Activated naive CD8-positive, alpha-beta T cell treated with anti-CD3 and anti-CD28 coated beads, Interleukin-2, amount 50 U/mL, for 16 hours (primary cell): ENCODE measurements at regions not wholly inside any gene's neighbourhood (a gene's known extent, or its start where the extent isn't known, plus 50 kb on each side); places are given as distances from the start of the nearest gene placed in this dataset.

Experiments used
- DNase-seq: peaks from one replicate; pipeline ENCODE4 v3.0.0-alpha.2; 2020; ENCODE audit warnings: low read depth, low spot score

DNA sequence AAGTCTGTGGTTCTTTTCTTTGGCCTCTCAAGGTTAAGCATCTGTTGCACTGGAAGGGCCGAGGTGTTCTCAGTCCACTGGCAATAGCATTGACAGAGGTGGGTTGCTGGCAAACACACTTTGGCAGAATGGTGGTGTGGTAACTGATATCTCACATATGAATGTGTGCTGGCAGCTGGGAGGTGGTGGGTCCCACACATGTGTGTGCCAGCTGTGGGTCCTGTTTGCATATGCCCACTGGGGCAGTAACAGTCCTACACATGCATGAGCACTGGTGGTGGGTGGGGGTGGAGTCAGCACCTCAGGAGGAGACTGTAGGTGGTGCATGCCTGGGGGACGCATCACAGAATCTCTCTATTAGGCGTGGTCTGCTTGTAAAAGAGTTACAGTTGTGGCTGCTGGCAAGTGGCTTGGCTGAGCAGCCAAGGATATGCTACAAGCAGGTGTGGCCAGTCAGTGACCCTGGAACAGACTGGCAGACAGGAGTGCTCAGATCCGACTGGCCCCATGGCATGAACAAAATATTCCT lies 934.3 kb downstream of the GRIK2 start:
- no peak for DNase-seq

DNA sequence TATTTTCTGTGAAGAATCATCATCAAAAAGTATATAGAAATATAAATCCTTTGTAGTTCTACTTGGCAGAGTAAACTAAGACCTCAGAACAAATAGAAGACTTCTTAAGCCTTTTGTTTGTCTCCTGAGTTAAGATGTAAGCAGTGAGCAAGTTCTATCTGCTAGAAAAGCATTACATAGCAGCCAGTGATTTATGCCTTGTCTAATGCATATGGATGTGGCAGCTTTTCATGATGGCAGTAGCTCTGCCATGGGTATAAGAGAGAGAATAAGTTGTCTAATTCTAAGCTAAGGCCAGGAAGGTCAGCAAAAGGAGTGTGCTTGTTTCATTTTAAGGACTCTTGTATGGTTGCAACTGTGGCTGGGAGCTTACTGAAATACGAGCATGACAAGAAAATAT lies 920.2 kb downstream of the GRIK2 start:
- no peak for DNase-seq

DNA sequence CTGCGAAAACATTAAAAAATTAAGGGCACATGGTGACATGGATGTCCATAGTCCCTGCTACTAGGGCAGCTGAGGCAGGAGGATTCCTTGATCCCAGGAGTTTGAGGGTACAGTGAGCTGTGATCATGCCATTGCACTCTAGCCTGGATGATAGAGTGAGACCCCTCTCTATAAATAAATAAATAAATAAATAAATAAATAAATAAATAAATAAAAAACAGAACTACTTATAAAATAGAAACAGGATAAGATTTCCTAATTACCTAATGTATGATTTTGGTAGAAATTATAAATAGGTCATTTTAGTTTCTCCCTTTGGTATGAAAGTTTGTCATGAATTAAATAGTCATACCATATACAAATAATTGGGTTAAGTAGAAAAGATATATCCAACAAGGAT lies 916.2 kb downstream of the GRIK2 start:
- DNase-seq: no peak

DNA sequence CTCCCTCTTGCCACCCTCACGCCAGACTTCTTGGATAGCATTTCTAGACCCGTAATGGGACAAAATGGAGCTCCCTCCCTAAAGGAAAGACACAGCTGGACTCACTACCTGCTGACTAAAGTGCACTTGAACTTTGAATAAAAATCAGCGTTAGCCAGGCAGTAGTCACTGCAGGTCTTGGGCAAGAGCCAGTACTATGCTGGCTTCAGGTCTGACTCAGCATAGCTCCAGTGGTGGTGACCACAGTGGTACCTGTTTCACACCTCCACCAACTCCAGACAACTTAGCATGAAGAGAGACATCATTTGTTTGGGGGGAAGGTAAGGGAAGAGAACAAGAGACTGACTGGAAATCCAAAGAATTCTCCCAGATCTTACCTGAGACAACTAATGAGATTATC lies 906.8 kb downstream of the GRIK2 start:
- DNase-seq: no peak

DNA sequence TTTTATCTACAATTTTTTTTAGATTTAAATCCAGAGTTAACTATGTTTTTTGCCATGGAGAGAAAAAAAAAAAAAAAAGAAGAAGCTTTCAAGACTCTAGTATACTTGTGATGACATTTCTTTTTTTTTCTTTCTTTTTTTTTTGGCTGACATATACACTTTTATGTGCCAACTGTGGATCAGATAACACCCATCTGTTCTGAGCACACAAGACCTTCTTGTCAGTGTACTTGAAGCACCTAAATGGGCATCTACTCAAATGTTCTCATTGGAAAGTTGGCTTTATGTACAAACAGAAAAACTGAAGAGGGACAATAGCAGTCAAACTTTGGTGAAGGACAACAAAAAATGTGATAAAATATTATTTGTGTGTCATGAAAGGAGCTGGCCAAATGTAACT lies 904.5 kb downstream of the GRIK2 start:
- DNase-seq: no peak
